AG10803 (cell line): ENCODE measurements at regions not wholly inside any gene's neighbourhood (a gene's known extent, or its start where the extent isn't known, plus 50 kb on each side); places are given as distances from the start of the nearest gene placed in this dataset.
"Not testable (repeated sequence)": the region's sequence is repeated elsewhere in the genome, so short reads cannot be mapped to it uniquely, and the experiment has no call there.

Source experiments
- DNase-seq: peaks from one replicate; pipeline ENCODE4 v3.0.0; 2010; ENCODE audit warnings: low read depth
- H3K4me3 ChIP-seq: 2 replicates; pipeline ENCODE4 v1.5.1; 2011; ENCODE audit warnings: mild to moderate bottlenecking, low read length, control low read depth
- CTCF ChIP-seq: conservative IDR thresholded peaks from 2 replicates; pipeline ENCODE4 v1.5.1; 2011; ENCODE audit warnings: mild to moderate bottlenecking, low read length, control low read depth, inconsistent platforms

- no peak overlapping the region for H3K4me3 ChIP-seq
- DNase-seq = no peak
- TF ChIP-seq CTCF = no peak
Observed at GRCh38 chr3:69647081-69647480, 92.2 kb upstream of the MITF start.

- no peak for TF ChIP-seq CTCF
- no peak overlapping the region for H3K4me3 ChIP-seq
- DNase-seq = no peak
Observed at GRCh38 chr3:69646287-69647067, 92.8 kb upstream of the MITF start.

GRCh38 chr3:69642606-69643005 is 96.7 kb upstream of the MITF start:
- no peak overlapping the region for H3K4me3 ChIP-seq
- no peak for DNase-seq
- no peak for TF ChIP-seq CTCF

- no peak for TF ChIP-seq CTCF
- no peak overlapping the region for H3K4me3 ChIP-seq
- DNase-seq = no peak
Observed at GRCh38 chr3:69639851-69640250, 99.4 kb upstream of the MITF start.

- H3K4me3 ChIP-seq = no peak overlapping the region
- DNase-seq = no peak
- no peak for TF ChIP-seq CTCF
Observed at GRCh38 chr3:69628951-69629350, 110.3 kb upstream of the MITF start.

GRCh38 chr3:69613286-69613685 is 126.0 kb upstream of the MITF start:
- DNase-seq = no peak
- H3K4me3 ChIP-seq = no peak overlapping the region
- TF ChIP-seq CTCF = no peak

GRCh38 chr3:69612791-69613190 is 126.5 kb upstream of the MITF start:
- DNase-seq = no peak
- TF ChIP-seq CTCF = no peak
- no peak overlapping the region for H3K4me3 ChIP-seq

GRCh38 chr3:69609566-69609965 is 129.7 kb upstream of the MITF start:
- H3K4me3 ChIP-seq, DNase-seq: not testable (repeated sequence)
